ENCODE measurements at regions not wholly inside any gene's neighbourhood (a gene's known extent, or its start where the extent isn't known, plus 50 kb on each side); places are given as distances from the start of the nearest gene placed in this dataset.

GRCh38 chr13:85312071-85312470 lies 487.1 kb downstream of the SLITRK6 start:
- DNase-seq, result no peak

- no peak for DNase-seq
Measured at GRCh38 chr13:85303630-85304029, 495.6 kb downstream of the SLITRK6 start.

- DNase-seq, result no peak
Measured at GRCh38 chr13:85298387-85298924, 500.8 kb downstream of the SLITRK6 start.

- DNase-seq, result no peak
Measured at GRCh38 chr13:85288698-85289097, 510.5 kb downstream of the SLITRK6 start.

- no peak for DNase-seq
Measured at GRCh38 chr13:85287528-85287927, 511.7 kb downstream of the SLITRK6 start.

GRCh38 chr13:85286081-85286480 lies 513.1 kb downstream of the SLITRK6 start:
- DNase-seq, result no peak

- DNase-seq, result no peak
Measured at GRCh38 chr13:85284349-85284748, 514.9 kb downstream of the SLITRK6 start.

GRCh38 chr13:85283408-85283807 lies 515.8 kb downstream of the SLITRK6 start:
- DNase-seq, result no peak

- no peak for DNase-seq
Measured at GRCh38 chr13:85282876-85283275, 516.3 kb downstream of the SLITRK6 start.

- no peak for DNase-seq
Measured at GRCh38 chr13:85278851-85279250, 520.4 kb downstream of the SLITRK6 start.

GRCh38 chr13:85277748-85278147 lies 521.5 kb downstream of the SLITRK6 start:
- no peak for DNase-seq

GRCh38 chr13:85266771-85267170 lies 532.4 kb downstream of the SLITRK6 start:
- no peak for DNase-seq

GRCh38 chr13:85266331-85266730 lies 532.9 kb downstream of the SLITRK6 start:
- DNase-seq, result no peak

GRCh38 chr13:85265296-85265695 lies 533.9 kb downstream of the SLITRK6 start:
- DNase-seq, result no peak

- no peak for DNase-seq
Measured at GRCh38 chr13:85262499-85262898, 536.7 kb downstream of the SLITRK6 start.

GRCh38 chr13:85261757-85262346 lies 537.4 kb downstream of the SLITRK6 start:
- no peak for DNase-seq

- DNase-seq, result no peak
Measured at GRCh38 chr13:85260896-85261295, 538.3 kb downstream of the SLITRK6 start.

- DNase-seq, result no peak
Measured at GRCh38 chr13:85255978-85256377, 543.2 kb downstream of the SLITRK6 start.

GRCh38 chr13:85254641-85255040 lies 544.6 kb downstream of the SLITRK6 start:
- no peak for DNase-seq

- no peak for DNase-seq
Measured at GRCh38 chr13:85249151-85249550, 550.1 kb downstream of the SLITRK6 start.

- no peak for DNase-seq
Measured at GRCh38 chr13:85247780-85248179, 551.4 kb downstream of the SLITRK6 start.

GRCh38 chr13:85243831-85244230 lies 555.4 kb downstream of the SLITRK6 start:
- no peak for DNase-seq

- DNase-seq, result no peak
Measured at GRCh38 chr13:85241060-85241459, 558.2 kb downstream of the SLITRK6 start.

- DNase-seq, result no peak
Measured at GRCh38 chr13:85236413-85236812, 562.8 kb downstream of the SLITRK6 start.

Data from nucleus accumbens (tissue), 56 donors.